Lung microvascular endothelial cell (primary cell): ENCODE measurements at regions not wholly inside any gene's neighbourhood (a gene's known extent, or its start where the extent isn't known, plus 50 kb on each side); places are given as distances from the start of the nearest gene placed in this dataset.
A peak's percentile ranks its signal among the peaks of the same experiment; 100 is the strongest.

Experiments
- DNase-seq, 2 donors: peaks; one replicate each; pipeline versions ENCODE4 v3.0.0 to v3.0.0-alpha.2; 2010; ENCODE audit warnings: low read depth in 2 of 2

DNA sequence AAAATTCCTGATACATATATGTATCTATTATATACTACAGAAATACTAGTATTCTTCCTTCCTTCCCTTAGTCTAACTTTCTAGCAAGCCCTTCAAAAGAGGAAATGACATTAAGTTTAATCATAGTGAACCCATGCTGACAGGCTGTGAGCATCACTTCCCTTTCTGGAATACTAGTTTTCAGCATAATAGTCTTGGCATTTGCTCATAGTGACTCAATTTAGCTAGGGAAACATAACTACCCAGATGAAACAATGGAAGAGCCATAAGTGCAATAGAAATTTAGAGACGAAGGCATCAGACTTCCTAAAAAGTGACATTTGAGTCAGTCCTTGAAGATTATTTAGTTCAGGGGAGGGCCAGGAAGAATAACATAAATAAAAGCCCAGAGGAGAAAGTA is 184.5 kb upstream of the CRY1 start:
- DNase-seq: peak; percentile 56 to 90

DNA sequence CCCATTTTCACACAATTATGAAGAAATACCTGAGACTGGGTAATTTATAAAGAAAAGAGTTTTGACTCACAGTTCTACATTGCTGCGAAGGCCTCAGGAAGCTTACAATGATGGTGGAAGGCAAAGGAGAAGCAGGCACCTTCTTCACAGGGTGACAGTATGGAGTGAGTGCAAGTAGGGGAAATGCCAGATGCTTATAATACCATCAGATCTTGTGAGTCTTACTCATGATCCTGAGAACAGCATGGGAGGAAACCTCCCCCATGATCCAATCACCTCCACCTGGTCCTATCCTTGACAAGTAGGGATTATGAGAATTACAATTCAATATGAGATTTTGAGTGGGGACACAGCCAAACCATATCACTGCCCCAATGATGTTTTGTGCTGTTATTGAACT is 189.3 kb upstream of the CRY1 start:
- no peak for DNase-seq

DNA sequence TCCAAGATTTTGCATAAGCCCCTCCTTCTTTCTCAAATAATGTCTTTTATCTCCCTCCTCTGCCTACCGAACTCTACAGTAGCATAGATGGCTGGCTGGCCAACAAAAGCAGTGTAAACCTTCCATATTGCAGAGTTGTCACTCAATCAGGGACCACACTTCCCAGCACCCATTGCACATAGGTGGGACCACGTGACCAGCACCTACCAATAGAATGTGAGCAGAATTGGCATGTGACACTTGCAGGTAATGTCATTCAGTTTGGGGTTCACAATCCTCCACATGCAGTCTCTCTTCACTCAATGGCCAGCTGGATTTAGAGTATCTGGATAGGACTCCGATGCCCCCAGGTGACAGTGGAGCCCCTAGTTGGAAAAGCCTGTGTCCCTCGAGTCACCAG is 190.3 kb upstream of the CRY1 start:
- no peak for DNase-seq

DNA sequence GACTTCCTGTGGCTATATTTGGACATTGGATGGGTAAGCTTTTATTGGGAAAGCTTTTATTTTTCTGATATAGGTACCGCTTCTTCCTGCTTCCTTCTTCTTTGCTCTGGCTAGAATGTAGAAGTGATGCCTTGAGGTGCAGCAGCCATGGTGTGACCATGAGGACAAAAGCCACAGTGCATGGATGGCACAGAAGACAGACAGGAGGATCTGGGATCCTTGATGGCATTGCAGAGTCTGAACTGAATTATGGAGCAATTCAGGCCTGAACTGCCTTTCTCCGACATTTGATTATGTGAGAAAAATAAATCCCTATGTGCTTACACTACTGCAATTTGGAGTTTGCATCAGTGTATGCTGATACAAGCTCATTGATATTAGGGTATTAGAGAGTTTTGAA is 191.3 kb upstream of the CRY1 start:
- DNase-seq: no peak

DNA sequence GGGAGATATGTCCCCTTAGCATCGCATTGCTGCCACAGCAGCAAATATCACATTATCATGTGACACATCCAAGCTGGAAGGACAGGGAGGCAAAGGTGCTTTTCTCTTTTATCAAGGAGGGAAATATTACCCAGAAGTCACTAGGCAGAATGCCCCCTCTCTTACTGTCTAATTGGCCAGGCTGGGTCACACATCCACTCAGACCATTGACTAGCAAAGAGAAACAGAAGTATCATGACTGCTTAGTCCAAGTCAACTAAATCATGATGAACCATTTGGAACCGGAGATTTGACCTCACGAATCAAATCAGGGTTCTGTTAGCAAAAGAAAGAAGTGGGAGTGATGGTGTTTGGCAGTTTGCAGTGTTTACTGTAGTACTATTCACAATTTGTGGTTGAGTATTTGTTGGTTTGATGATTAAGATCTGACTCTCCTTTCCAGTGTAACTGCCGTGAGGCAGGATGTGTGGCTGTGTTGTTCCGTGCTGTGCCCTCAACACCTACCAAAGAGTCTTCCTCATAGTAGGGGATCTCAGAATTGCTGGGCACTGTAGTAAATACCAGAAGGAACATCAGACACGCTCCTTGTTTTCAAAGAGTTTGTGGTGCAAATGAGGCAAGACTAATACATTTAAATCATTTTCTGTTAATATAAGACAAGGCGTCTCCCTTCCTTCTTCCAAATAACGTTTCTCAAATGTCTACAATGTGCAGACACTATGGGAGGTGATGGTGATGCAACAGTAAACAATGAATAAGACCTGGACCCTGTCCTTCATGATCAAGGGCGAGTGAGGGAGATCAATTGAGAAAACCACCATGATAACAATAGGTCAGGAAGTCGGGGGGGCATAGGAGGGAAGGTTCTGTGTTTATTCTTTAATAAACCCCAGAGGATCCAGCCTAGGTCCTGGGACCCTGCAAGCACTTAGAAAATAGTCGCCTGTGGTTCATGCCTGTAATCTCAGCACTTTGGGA is 194.4 kb upstream of the CRY1 start:
- DNase-seq: no peak

DNA sequence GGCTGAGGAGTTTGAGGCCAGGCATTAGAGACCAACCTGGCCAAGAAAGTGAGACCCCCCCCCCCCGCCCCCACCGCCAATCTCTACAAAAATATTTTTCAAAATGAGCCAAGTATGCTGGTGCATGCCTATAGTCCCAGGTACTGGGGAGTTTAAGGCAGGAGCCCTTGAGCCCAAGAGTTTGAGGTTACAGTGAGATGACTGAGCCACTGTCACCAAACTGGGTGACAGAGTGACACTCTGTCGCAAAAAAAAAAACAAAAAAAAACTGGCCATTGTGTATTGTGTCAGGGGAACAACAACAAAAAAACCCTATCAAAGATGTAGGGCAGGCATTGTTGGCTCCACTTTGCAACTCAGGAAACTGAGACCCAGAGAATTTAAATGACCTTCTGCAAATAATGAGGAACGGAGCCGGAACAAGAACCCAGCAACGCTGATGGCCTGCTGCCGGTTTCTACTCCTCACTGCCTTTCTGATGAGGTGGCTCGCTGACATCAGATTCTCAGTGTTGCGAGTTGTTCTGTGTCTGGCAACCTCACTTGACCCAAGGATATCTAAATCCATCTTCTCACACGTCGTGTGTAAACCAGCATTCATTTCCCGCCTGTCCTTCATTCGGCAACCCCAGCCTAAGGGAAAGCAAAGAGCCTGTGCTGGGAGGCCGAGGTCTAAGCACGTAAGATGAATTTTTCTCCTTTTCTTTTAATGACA is 195.2 kb upstream of the CRY1 start:
- DNase-seq: peak in 1 of 2 donors; percentile 9

DNA sequence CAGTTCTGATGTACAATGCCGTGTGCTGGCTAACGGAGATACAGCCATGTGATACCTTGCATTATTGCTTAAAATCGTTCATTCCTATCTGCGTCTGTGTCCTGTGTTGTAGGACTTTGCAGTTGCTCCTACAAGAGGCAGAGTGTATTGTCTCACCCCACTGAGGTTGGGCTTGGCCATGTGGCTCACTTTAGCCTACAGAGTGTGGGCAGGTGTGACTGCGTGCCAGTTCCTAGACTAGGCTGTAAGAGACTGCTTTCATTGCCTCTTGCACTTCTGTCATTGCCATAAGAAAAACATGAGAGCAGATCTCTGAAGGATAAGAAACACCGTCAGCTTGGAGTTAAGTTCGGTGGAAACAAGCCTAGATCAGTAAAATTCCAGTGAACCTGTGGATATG is 197.7 kb upstream of the CRY1 start:
- DNase-seq: no peak

DNA sequence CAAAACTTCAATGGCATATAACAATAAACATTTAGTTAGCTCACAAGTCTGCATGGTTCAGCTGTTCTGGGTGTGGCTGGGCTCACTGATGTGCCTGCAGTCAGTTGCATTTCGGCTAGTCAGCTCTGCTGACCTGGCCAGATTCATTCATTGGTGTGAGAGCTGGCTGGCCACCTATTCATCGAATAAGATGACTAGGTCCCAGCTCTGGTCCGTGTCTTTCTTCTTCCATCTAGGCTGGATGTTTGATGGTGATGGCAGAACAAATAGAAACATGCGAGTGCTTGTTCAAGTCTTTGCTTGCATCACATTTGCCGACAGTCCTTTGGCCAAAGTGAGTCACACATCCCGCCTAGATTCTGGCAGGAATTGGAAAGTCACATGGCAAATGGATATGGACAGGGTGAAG is 203.3 kb upstream of the CRY1 start:
- peak; percentile 11 to 47 for DNase-seq

DNA sequence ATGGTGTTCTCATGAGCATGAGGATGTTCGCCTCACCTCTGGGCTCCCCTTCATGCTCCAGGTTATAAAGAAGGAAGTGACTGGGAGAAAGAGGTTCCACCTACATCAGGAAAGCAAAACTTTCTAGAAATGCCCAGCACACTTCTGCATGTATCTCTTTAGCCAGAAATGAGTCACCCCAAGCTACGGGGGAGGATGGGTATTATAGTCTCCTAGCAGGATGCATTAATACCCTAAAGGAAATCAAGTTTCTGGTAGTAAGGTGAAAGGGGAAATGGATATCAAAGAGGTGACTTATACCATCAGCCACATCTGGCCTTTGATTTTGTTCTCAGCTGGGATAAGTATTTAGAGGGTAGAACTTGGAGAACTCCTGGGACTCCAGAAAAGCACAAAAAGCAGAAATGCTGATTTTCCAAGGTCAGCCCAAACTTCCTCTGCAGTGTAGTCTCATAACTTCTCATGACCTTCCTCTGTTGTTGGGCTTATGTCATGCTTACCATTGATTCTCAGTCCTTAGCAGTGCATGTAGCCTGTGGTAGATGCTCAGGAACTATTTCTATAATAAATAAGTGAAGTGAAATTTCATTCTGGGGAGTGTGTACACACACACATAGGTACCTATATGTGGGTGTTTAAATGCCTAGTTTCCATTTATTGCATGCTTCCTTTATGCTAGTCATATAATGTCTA is 209.4 kb upstream of the CRY1 start:
- no peak for DNase-seq

DNA sequence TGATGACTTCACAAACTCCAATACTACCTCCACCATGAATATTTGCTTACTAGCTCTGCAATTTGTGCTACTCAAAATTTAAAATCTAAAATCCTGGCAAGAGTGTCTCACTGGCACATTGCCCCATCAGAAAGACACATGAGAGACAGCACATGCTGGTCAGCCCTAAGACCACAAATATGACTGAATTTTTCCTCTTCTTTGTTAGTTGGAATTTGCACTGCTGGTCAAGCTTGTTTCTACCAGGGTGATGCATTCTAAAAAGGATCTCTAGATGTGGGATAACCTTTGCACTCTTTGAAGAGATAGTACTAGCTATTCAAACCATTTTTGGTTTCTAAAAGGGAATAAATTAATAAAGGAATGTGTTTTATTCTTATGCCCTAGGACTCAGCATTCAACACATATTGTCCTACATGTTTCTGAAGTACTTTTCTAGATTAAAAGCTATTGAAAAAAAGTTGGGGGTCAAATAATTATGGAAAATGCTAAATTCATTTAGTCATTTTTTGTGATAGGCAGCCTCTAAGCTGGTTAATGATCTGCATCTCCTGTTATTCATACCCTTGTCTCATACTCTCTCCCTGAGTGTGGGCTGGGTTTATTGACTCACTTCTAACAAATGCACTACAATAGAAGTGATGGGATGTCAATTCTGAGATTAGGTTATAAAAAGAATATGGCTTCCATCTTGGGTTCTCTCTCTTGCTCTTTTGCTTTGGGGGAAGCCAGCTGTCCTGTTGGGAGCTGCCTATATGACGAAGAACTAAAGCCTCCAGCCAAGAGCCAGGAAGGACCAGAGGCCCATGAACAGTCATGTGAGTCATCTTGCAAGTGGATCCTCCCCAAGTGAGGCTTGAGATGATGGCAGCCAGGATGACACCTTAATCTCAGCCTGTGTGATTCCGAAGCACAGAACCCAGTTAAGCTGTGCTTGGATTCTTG is 211.5 kb upstream of the CRY1 start:
- DNase-seq: no peak

DNA sequence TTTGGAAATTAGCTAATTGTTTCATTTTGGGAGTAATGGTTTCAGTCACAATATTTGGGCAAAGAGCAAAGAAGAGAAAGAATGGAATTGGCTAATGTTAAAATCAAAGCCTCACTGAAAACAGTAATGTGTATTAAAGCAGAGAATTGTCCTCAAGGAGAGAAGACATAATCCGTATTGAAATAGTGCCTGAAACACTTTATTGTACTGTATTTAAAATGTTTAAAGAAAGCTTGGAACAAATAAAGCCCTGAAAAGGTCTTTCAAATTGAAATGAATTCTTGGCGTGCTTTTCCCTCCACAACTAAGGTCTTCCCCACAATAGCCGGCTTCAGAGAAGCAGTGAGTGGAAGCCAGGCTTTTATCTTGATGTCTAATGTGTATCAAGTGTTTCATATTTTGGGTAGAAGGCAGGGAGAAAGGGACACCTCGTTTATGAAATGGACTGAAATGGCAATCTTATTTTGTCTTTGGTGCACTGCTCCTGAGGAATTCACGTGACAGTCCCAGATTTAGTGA is 212.9 kb upstream of the CRY1 start:
- no peak for DNase-seq

DNA sequence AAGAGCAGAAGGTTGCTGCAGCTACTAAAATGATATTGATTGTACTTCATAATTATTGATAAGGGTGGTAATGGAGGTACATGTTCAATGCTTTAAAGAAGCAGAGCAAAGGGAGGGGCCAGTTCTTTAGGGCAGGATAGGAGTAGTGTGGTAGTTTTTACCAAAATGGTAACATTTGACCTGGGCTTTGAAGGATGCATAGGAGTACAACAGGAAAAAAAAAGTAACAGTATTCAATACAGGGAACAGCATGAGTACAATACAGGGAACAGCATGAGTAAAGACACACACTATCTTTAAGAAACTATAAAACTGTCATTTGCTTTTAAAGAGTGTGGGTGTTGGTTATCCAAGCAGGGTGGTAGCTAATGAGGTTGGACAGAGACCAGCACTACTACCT is 215.0 kb upstream of the CRY1 start:
- DNase-seq: no peak

DNA sequence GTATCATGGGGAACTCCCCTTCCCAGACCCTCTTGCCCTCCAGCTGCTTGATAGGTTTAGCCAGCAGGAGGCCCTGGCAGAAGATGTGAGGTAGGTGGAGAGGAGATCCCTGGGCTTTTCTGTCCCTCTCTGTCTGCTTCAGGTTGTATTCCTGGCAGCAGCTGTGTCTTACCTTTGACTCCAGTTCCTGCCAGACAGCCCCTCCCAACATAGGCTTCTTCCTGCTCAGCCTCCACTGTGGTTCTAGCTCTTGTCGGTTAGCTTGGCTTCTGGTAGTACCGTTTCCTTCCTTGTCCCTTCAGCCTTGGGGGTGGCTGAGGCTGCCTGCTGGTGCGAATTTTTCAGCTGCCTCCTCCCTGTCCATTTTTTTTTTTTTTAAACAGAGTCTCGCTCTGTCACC is 215.7 kb upstream of the CRY1 start:
- no peak for DNase-seq

DNA sequence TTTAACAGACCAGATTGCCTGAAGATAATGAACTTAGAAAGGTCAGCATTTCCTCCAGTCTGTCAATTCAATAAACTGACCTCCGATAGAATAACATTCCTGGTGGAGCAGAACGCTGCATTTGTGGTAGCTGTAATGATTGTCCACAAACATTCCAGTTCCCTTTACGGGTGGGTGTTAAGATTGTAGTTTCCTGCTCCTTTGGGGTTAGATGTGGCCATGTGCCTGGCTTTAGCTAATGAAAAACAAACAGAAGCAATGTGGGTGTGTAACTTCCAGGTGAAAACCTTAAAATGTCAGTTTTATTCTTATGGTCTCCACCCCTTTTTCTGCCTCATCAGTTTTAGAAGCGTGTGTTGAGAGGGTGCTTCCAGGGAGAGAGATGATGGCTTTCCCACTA is 217.3 kb upstream of the CRY1 start:
- DNase-seq: no peak

DNA sequence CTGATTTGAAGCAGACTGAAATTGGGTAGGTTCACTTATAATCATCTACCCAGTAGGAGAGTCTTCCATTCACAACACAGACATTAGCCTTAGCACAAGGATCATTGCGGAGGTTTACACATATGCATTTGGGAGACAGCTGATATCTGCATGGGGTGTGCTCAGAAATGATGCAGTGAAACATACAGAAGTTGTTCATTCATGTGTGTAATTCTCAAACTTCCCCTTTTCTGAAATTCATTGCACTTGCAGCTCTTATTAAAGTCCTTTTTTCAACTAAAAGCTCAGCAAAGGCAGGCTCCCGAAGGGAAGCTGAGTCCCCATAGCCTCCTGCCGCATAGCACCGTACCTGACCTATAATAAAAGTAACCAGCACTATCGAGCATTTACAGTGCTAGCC is 218.3 kb upstream of the CRY1 start:
- no peak for DNase-seq

DNA sequence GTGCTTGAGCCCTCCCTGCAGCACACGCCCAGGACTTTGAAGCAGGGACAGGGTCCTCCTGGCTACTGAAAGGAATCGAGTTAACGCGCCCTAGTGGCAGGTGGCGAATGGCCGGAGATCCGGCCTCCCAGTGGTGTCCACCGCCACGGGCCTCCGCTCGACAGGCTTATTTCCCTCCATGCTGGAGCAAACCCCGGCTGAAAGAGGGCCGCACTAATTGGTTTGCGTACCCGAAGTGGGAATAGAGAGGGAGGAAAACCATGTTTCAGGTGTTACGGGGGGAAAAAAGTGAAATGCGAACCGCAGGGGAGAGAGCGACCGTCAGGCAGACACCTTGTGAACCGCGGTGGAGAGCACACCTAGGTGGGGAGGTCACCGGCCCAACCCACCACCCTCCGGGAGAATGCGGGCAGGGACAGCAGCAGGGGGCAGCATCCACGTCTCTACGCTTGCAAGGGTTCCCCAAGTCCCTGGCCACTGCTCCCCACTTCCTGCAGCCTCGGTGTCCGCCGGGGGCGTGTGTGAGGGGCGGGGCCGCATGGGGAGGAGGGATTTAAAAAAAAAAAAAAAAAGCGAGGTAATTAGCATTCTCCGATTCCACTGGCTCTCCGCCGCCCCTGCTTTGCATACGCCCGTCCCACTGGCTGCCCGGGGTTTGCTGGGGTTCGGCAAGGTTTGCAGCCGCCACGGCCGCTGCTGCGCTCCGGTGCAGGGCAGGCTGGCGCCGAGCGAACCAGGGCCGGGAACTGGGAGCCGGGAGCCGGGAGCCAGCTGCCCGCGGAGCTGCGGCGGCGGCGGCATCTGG is 224.6 kb upstream of the CRY1 start:
- peak; percentile 92 to 93 for DNase-seq

DNA sequence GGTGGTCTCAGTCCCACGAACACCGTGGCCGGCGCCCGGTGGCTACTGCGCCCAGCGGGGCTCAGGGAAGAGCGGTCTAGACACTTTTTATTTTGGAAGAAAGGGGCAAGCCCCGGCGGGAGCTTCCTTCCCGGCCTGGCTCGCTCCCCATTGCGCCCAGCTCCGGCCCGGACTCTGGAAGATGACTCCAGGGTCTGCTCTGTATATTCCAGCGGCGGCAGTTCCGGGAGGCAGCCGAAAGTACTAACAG is 225.1 kb upstream of the CRY1 start:
- DNase-seq: no peak

DNA sequence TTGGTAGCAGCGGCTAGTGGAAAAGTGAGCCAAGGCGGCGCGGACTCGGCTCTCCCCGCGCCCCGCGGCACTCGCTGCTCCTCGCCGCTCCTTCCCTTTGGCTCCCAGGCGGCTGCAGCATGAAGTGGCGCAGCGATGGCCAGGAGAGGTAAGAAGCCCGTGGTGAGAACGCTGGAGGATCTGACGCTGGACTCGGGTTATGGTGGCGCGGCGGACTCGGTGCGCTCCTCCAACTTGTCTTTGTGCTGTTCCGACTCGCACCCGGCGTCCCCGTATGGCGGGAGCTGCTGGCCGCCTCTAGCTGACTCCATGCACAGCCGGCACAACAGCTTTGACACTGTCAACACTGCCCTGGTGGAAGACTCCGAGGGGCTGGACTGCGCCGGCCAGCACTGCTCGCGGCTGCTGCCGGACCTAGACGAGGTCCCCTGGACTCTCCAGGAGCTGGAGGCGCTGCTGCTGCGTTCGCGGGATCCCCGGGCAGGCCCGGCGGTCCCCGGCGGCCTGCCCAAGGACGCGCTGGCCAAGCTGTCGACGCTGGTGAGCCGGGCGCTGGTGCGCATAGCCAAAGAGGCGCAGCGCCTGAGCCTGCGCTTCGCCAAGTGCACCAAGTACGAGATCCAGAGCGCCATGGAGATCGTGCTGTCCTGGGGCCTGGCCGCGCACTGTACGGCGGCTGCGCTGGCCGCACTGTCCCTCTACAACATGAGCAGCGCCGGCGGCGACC is 225.6 kb upstream of the CRY1 start:
- DNase-seq: peak; percentile 64 to 65

DNA sequence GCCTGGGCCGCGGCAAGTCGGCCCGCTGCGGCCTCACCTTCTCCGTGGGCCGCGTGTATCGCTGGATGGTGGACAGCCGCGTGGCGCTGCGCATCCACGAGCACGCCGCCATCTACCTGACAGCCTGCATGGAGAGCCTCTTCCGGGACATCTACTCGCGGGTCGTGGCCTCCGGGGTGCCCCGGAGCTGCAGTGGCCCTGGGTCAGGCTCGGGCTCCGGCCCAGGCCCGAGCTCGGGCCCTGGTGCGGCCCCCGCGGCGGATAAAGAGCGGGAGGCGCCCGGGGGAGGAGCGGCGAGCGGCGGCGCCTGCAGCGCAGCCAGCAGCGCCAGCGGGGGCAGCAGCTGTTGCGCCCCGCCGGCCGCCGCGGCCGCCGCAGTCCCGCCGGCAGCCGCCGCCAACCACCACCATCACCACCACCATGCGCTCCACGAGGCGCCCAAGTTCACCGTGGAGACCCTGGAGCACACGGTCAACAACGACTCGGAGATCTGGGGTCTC is 226.2 kb upstream of the CRY1 start:
- DNase-seq: peak; percentile 15 to 25
